H9 (cell line): ENCODE measurements at regions not wholly inside any gene's neighbourhood (a gene's known extent, or its start where the extent isn't known, plus 50 kb on each side); places are given as distances from the start of the nearest gene placed in this dataset.

Source experiments
- DNase-seq: peaks from one replicate; pipeline ENCODE4 v3.0.0-alpha.2; 2017
- H2AFZ ChIP-seq: one replicate; pipeline ENCODE4 v1.6.1; 2013; ENCODE audit warnings: mild to moderate bottlenecking, low read length, control low read depth, moderate library complexity
- H2AK5ac ChIP-seq: 2 replicates; pipeline ENCODE4 v1.6.1; 2013; ENCODE audit warnings: low read length, control low read depth, mixed read lengths; ENCODE audit not compliant: insufficient read length
- H2BK120ac ChIP-seq: one replicate; pipeline ENCODE4 v1.6.1; 2013; ENCODE audit warnings: low read depth, mild to moderate bottlenecking, low read length, control low read depth, inconsistent platforms; ENCODE audit not compliant: poor library complexity, severe bottlenecking
- H2BK12ac ChIP-seq: 2 replicates; pipeline ENCODE4 v1.6.1; 2013; ENCODE audit warnings: low read length, control low read depth, mixed read lengths, low read depth; ENCODE audit not compliant: insufficient read length
- H2BK15ac ChIP-seq: 2 replicates; pipeline ENCODE4 v1.6.1; 2013; ENCODE audit warnings: low read depth, low read length, control low read depth
- H2BK20ac ChIP-seq: one replicate; pipeline ENCODE4 v1.6.1; 2013; ENCODE audit warnings: low read depth, mild to moderate bottlenecking, low read length, control low read depth, inconsistent platforms; ENCODE audit not compliant: poor library complexity, severe bottlenecking
- H2BK5ac ChIP-seq: 2 replicates; pipeline ENCODE4 v1.6.1; 2013; ENCODE audit warnings: low read length, control low read depth, mixed read lengths; ENCODE audit not compliant: insufficient read length
- H3K14ac ChIP-seq: 2 replicates; pipeline ENCODE4 v1.6.1; 2013; ENCODE audit warnings: low read length, control low read depth; ENCODE audit not compliant: insufficient read depth
- H3K18ac ChIP-seq: 2 replicates; pipeline ENCODE4 v1.6.1; 2013; ENCODE audit warnings: low read depth, mild to moderate bottlenecking, mixed read lengths, low read length, control low read depth; ENCODE audit not compliant: insufficient read length
- H3K23ac ChIP-seq: 2 replicates; pipeline ENCODE4 v1.6.1; 2013; ENCODE audit warnings: low read length, control low read depth, mixed read lengths, low read depth; ENCODE audit not compliant: insufficient read length
- H3K23me2 ChIP-seq: 2 replicates; pipeline ENCODE4 v1.6.1; 2013; ENCODE audit warnings: low read depth, mild to moderate bottlenecking, mixed read lengths, low read length, control low read depth; ENCODE audit not compliant: insufficient read length, poor library complexity, severe bottlenecking
- H3K27ac ChIP-seq: 2 replicates; pipeline ENCODE4 v1.5.1; 2013; ENCODE audit warnings: low read length, control low read depth, mixed read lengths, low read depth; ENCODE audit not compliant: insufficient read length
- H3K27me3 ChIP-seq: 2 replicates; pipeline ENCODE4 v1.6.1; 2013; ENCODE audit warnings: low read length, control low read depth, inconsistent platforms; ENCODE audit not compliant: insufficient read depth
- H3K4ac ChIP-seq: 2 replicates; pipeline ENCODE4 v1.6.1; 2013; ENCODE audit warnings: low read depth, mild to moderate bottlenecking, control low read depth, inconsistent platforms, low read length, moderate library complexity
- H3K4me1 ChIP-seq: 2 replicates; pipeline ENCODE4 v1.6.1; 2013; ENCODE audit warnings: low read length, control low read depth, inconsistent platforms; ENCODE audit not compliant: insufficient read depth
- H3K4me2 ChIP-seq: 2 replicates; pipeline ENCODE4 v1.6.1; 2013; ENCODE audit warnings: low read length, control low read depth, mixed read lengths; ENCODE audit not compliant: insufficient read length, insufficient read depth
- H3K56ac ChIP-seq: 2 replicates; pipeline ENCODE4 v1.6.1; 2013; ENCODE audit warnings: low read depth, mild to moderate bottlenecking, mixed read lengths, low read length, control low read depth; ENCODE audit not compliant: insufficient read length
- H3K79me1 ChIP-seq: 2 replicates; pipeline ENCODE4 v1.6.1; 2013; ENCODE audit warnings: low read depth, mild to moderate bottlenecking, moderate library complexity, low read length, control low read depth, inconsistent platforms; ENCODE audit not compliant: insufficient read depth, poor library complexity, severe bottlenecking
- H3K79me2 ChIP-seq: 2 replicates; pipeline ENCODE4 v1.6.1; 2013; ENCODE audit warnings: low read length, control low read depth, inconsistent platforms; ENCODE audit not compliant: insufficient read depth
- H3K9ac ChIP-seq: 2 replicates; pipeline ENCODE4 v1.6.1; 2013; ENCODE audit warnings: low read length, control low read depth, mixed read lengths; ENCODE audit not compliant: insufficient read length; ENCODE audit errors: extremely low read depth
- H3K9me3 ChIP-seq: one replicate; pipeline ENCODE4 v1.6.1; 2013; ENCODE audit warnings: low read depth, low read length, inconsistent platforms; ENCODE audit not compliant: control insufficient read depth
- H3T11ph ChIP-seq: one replicate; pipeline ENCODE4 v1.6.1; 2013; ENCODE audit warnings: mild to moderate bottlenecking, low read length, control low read depth, inconsistent platforms
- H4K20me1 ChIP-seq: one replicate; pipeline ENCODE4 v1.6.1; 2013; ENCODE audit not compliant: control insufficient read depth, insufficient read length, insufficient read depth
- H4K5ac ChIP-seq: 2 replicates; pipeline ENCODE4 v1.6.1; 2013; ENCODE audit warnings: low read depth, mild to moderate bottlenecking, mixed read lengths, low read length, control low read depth; ENCODE audit not compliant: insufficient read length
- H4K8ac ChIP-seq: replicated peaks from 2 replicates; pipeline ENCODE4 v1.6.1; 2013; ENCODE audit warnings: low read length, control low read depth, mixed read lengths, low read depth; ENCODE audit not compliant: insufficient read length
- H4K91ac ChIP-seq: 2 replicates; pipeline ENCODE4 v1.6.1; 2013; ENCODE audit warnings: low read depth, mild to moderate bottlenecking, moderate library complexity, mixed read lengths, low read length, control low read depth; ENCODE audit not compliant: insufficient read length
- H3K27ac Mint-ChIP-seq, 3 experiments: 2 replicates in 2 of 3; 3 replicates in 1 of 3; pipeline ENCODE4 v1.8.0; 2020 to 2021; ENCODE audit warnings: mixed read lengths in 3 of 3, mild to moderate bottlenecking in 1 of 3, moderate library complexity in 1 of 3
- H3K27me3 Mint-ChIP-seq: 2 replicates; pipeline ENCODE4 v1.8.0; 2021; ENCODE audit warnings: low read depth, mild to moderate bottlenecking, moderate library complexity, mixed read lengths
- H3K36me3 Mint-ChIP-seq, 3 experiments: 2 replicates in 2 of 3; 3 replicates in 1 of 3; pipeline ENCODE4 v1.8.0; 2020 to 2021; ENCODE audit warnings: low read depth in 3 of 3, mixed read lengths in 3 of 3; ENCODE audit not compliant: insufficient read depth in 1 of 3
- H3K4me1 Mint-ChIP-seq, 2 experiments: 2 replicates each; pipeline ENCODE4 v1.8.0; 2020; ENCODE audit warnings: mixed read lengths in 2 of 2
- H3K4me3 Mint-ChIP-seq, 2 experiments: 2 replicates in 1 of 2; 3 replicates in 1 of 2; pipeline ENCODE4 v1.8.0; 2020 to 2021; ENCODE audit warnings: mild to moderate bottlenecking in 2 of 2, mixed read lengths in 2 of 2, moderate library complexity in 1 of 2
- H3K9me3 Mint-ChIP-seq, 2 experiments: 2 replicates in 1 of 2; 3 replicates in 1 of 2; pipeline ENCODE4 v1.8.0; 2020; ENCODE audit warnings: mild to moderate bottlenecking in 2 of 2, mixed read lengths in 2 of 2, moderate library complexity in 1 of 2
- WGBS: extraction: QIAGEN DNeasy Blood & Tissue Kit; methylation state at CpG from one replicate; pipeline ENCODE4 v1.1.7; 2013; ENCODE audit warnings: missing lambda C conversion rate, low lambda C conversion rate, mixed read lengths; ENCODE audit not compliant: insufficient read length; ENCODE audit errors: extremely low coverage; 5-methylcytosine and 5-hydroxymethylcytosine counted together
- TF ChIP-seq, protein P1 (sequence below): fragments of 200-600 bp; sonication (generic); conservative IDR thresholded peaks from 3 replicates; pipeline ENCODE4 v1.8.0; 2021; ENCODE audit warnings: antibody characterized with exemption, mild to moderate bottlenecking

DNA sequence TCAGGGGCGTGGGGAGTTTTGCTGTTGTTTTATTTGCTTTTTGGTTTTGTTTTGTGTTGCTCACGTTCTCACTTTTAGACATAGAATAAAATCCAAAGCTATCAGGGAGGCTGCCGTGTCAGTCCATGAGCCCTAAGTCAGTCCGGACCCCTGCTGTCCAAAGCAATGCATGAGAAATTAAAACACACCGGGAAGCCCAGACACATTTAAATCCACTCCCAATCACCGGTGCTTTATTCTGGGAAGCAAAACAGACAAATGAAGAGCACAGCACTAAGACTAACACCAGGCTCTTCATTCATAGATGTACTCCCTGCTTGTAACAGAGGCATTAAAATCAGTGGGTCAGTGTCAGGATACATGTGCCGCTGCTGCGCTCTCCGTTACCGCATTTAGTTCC lies 180.9 kb downstream of the IRX2 start:
- H3K27ac ChIP-seq: no peak overlapping the region
- H2BK5ac ChIP-seq: no peak overlapping the region
- H3K14ac ChIP-seq: no peak overlapping the region
- H2AFZ ChIP-seq: no peak overlapping the region
- H3K4me2 ChIP-seq: no peak overlapping the region
- no peak overlapping the region for H3K23ac ChIP-seq
- Mint-ChIP-seq H3K27ac (no peak overlapping the region), H3K9me3 (no peaks in the 10 kb centered on the region), H3K27me3 (peaks cover 22% of the 10 kb centered on the region), H3K4me1 (peaks cover 17 to 26% of the 10 kb centered on the region in 2 experiments), H3K4me3 (no peak overlapping the region; a peak in 1 of 5 replicates), H3K36me3 (no peaks in the 10 kb centered on the region)
- no peaks in the 10 kb centered on the region for H3K23me2 ChIP-seq
- H2BK120ac ChIP-seq: no peak overlapping the region
- no CpG with 5 or more reads among the region's 10 CpGs for WGBS
- no peak overlapping the region for H2BK12ac ChIP-seq
- TF ChIP-seq, protein P1, sequence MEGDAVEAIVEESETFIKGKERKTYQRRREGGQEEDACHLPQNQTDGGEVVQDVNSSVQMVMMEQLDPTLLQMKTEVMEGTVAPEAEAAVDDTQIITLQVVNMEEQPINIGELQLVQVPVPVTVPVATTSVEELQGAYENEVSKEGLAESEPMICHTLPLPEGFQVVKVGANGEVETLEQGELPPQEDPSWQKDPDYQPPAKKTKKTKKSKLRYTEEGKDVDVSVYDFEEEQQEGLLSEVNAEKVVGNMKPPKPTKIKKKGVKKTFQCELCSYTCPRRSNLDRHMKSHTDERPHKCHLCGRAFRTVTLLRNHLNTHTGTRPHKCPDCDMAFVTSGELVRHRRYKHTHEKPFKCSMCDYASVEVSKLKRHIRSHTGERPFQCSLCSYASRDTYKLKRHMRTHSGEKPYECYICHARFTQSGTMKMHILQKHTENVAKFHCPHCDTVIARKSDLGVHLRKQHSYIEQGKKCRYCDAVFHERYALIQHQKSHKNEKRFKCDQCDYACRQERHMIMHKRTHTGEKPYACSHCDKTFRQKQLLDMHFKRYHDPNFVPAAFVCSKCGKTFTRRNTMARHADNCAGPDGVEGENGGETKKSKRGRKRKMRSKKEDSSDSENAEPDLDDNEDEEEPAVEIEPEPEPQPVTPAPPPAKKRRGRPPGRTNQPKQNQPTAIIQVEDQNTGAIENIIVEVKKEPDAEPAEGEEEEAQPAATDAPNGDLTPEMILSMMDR: no peak
- H4K5ac ChIP-seq: no peak overlapping the region
- H3K27me3 ChIP-seq: no peaks in the 10 kb centered on the region
- H4K91ac ChIP-seq: no peak overlapping the region
- H2AK5ac ChIP-seq: no peak overlapping the region
- no peaks in the 10 kb centered on the region for H4K20me1 ChIP-seq
- no peaks in the 10 kb centered on the region for H3K79me2 ChIP-seq
- no peaks in the 10 kb centered on the region for H3K9me3 ChIP-seq
- H3K18ac ChIP-seq: no peak overlapping the region
- H3K9ac ChIP-seq: no peak overlapping the region
- no peaks in the 10 kb centered on the region; the same call in 1 of the 2 replicates for H3K4me1 ChIP-seq
- DNase-seq: no peak
- no peak overlapping the region for H2BK20ac ChIP-seq
- no peak overlapping the region for H4K8ac ChIP-seq
- no peak overlapping the region for H3T11ph ChIP-seq
- H3K56ac ChIP-seq: no peak overlapping the region
- no peaks in the 10 kb centered on the region for H3K79me1 ChIP-seq
- no peak overlapping the region for H2BK15ac ChIP-seq
- no peak overlapping the region for H3K4ac ChIP-seq
